ENCODE measurements at regions not wholly inside any gene's neighbourhood (a gene's known extent, or its start where the extent isn't known, plus 50 kb on each side); places are given as distances from the start of the nearest gene placed in this dataset.

DNA sequence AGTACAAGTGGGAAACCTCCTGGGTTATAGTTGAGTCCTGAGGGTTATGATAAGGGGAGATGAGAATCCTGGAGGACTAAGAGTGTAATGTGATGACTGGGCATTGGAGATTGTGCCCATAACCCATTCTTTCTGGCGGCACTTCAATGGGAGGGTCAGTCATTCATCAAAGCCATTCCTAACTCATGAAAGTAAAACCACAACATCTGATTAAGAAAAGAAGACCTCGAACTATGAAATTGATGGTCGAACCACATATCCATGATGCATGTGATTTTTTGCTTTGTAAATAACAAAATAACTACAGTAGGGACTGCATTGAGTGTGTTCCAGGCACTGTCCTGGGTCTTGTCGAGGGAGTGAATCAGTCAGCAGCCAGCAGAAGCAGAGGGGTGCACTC is 215.1 kb downstream of the SHQ1 start:
- TF ChIP-seq, protein P1, sequence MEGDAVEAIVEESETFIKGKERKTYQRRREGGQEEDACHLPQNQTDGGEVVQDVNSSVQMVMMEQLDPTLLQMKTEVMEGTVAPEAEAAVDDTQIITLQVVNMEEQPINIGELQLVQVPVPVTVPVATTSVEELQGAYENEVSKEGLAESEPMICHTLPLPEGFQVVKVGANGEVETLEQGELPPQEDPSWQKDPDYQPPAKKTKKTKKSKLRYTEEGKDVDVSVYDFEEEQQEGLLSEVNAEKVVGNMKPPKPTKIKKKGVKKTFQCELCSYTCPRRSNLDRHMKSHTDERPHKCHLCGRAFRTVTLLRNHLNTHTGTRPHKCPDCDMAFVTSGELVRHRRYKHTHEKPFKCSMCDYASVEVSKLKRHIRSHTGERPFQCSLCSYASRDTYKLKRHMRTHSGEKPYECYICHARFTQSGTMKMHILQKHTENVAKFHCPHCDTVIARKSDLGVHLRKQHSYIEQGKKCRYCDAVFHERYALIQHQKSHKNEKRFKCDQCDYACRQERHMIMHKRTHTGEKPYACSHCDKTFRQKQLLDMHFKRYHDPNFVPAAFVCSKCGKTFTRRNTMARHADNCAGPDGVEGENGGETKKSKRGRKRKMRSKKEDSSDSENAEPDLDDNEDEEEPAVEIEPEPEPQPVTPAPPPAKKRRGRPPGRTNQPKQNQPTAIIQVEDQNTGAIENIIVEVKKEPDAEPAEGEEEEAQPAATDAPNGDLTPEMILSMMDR (IDR thresholded peaks at IDR 0.05; ENCODE audit: unreplicated experiment): no peak
- no peak overlapping the region for H3K27ac Mint-ChIP-seq
- no peak overlapping the region for H3K4me3 Mint-ChIP-seq
- H3K4me1 Mint-ChIP-seq: peaks cover 25% of the 10 kb centered on the region
- H3K27me3 Mint-ChIP-seq (ENCODE audit: low read depth): no peaks in the 10 kb centered on the region
- no peaks in the 10 kb centered on the region for H3K9me3 Mint-ChIP-seq
- DNase-seq (ENCODE audit: low spot score in 2 of 2, unreplicated experiment in 2 of 2): no peak
- H3K36me3 Mint-ChIP-seq: no peaks in the 10 kb centered on the region

DNA sequence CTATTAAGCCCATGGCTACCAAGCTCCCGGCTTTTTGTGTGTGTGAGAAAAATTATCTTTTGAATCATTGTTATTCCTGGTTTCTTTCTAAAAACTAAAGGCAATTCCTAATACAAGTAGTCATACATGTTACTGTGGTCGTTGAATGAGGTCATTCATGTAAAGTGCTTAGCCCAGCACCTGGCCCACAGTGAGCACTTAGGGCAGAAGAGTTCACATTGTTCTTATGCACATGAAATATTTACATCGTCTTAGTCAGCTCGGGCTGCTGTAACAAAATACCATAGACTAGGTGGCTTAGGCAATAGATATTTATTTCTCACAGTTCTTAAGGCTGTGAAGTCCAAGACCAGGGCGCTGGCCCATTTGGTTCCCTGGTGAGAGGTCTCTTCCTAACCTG is 216.1 kb downstream of the SHQ1 start:
- Mint-ChIP-seq H3K4me3 (no peak overlapping the region), H3K27me3 (ENCODE audit: low read depth) (no peaks in the 10 kb centered on the region), H3K4me1 (peaks cover 34% of the 10 kb centered on the region), H3K27ac (no peak overlapping the region), H3K36me3 (no peaks in the 10 kb centered on the region), H3K9me3 (no peaks in the 10 kb centered on the region)
- no peak for DNase-seq (ENCODE audit: low spot score in 2 of 2, unreplicated experiment in 2 of 2)
- TF ChIP-seq, protein P1 (IDR thresholded peaks at IDR 0.05; ENCODE audit: unreplicated experiment): no peak

DNA sequence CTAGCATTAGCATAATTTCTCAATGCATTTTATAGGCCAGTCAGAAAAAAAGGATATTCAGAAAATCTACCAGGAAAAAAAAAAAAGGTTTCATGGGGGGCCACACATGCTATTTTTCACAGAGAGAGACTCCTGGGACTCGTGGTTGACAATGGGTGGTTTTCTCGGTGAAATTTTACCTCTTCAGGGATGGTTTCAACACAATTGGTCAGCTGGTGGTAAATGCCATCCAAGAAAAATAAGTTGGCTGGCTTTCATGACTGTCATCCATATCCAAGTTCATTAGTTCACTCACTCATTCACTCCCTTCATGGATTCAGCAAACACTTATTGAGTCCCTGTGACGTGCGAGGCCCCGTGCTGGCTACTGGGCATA is 217.3 kb downstream of the SHQ1 start:
- no peak for DNase-seq (ENCODE audit: low spot score in 2 of 2, unreplicated experiment in 2 of 2)
- no peak overlapping the region for H3K27ac Mint-ChIP-seq
- no peak overlapping the region for H3K4me3 Mint-ChIP-seq
- peaks cover 36% of the 10 kb centered on the region for H3K4me1 Mint-ChIP-seq
- no peaks in the 10 kb centered on the region for H3K9me3 Mint-ChIP-seq
- no peaks in the 10 kb centered on the region for H3K36me3 Mint-ChIP-seq
- H3K27me3 Mint-ChIP-seq (ENCODE audit: low read depth): no peaks in the 10 kb centered on the region
- TF ChIP-seq, protein P1 (IDR thresholded peaks at IDR 0.05; ENCODE audit: unreplicated experiment): no peak

DNA sequence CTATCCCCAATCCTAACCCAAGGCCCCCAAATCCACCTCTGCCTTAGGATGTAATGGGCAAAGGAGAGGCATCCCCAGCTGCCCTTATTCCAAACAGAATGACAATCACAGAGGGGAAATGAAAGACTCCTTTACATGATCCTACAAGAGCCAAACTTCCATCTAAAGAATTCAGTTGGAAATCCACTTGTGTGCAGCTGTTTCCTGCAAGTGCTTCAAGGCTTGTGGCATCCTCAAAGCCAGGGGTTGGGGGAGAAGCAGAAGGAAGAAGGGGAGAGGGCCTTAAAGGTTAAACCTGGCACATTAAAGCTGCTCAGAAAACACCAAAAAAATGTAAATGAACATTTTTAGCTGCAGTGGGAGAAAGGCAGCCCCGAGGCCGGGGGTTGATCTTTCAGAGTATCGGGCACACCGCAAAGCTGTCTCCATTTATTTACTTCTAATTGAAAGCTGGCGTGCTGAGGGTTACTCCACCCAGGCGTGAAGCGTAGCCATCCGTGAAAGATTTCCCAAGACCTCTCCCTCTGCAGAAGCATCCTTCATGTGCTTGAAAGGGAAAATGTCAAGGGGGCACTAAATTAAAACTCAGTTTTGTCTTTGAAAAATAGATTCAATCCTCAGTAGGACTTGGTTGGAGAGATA is 217.8 kb downstream of the SHQ1 start:
- Mint-ChIP-seq H3K27ac (no peak overlapping the region), H3K4me1 (peaks cover 38% of the 10 kb centered on the region), H3K36me3 (no peaks in the 10 kb centered on the region), H3K9me3 (no peaks in the 10 kb centered on the region), H3K4me3 (no peak overlapping the region), H3K27me3 (ENCODE audit: low read depth) (no peaks in the 10 kb centered on the region)
- TF ChIP-seq, protein P1 (IDR thresholded peaks at IDR 0.05; ENCODE audit: unreplicated experiment): no peak
- no peak for DNase-seq (ENCODE audit: low spot score in 2 of 2, unreplicated experiment in 2 of 2)

DNA sequence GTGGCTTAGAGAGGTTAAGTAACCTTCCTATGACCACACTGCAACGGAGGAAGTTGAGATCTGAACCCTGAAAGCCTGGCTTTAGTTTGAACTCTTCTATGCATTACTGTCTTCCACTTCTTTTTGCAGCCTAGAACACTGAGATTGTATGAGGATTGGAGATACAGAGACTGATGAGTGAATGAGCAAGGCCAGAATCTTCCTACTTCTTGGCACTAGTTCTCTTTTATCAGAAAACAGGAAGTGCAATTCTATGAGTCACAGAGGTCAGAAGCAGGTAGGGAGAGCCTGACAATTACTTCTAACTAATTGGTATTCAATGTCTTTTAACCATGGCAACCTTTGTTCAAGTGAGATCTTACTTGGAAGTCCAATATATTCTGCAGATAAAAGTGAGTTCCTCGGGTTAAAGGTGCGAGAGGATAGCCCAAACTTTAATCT is 219.0 kb downstream of the SHQ1 start:
- Mint-ChIP-seq H3K4me3 (no peak overlapping the region), H3K4me1 (peaks cover 44% of the 10 kb centered on the region), H3K27ac (no peak overlapping the region), H3K36me3 (no peaks in the 10 kb centered on the region), H3K27me3 (ENCODE audit: low read depth) (no peaks in the 10 kb centered on the region), H3K9me3 (no peaks in the 10 kb centered on the region)
- no peak for DNase-seq (ENCODE audit: low spot score in 2 of 2, unreplicated experiment in 2 of 2)
- TF ChIP-seq, protein P1 (IDR thresholded peaks at IDR 0.05; ENCODE audit: unreplicated experiment): no peak

DNA sequence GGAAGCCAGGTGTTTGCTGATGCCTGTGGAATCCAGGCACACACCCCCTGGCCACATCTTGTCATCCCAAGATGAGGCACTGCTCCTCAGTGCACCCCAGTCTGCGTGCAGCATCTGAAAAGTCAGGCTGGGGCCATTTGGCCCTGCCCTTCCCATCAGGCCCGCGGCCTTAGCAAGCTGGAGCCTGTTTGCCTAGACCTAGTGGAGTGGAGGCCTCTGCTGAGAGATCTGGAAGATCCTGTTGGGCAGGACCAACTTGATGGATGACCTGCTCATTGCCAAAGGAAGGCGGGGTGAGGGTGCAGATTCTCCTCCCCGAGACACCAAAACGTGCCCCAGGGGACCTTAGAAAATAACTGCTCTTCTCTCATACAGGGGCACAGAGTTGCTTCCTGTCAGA is 220.2 kb downstream of the SHQ1 start:
- no peaks in the 10 kb centered on the region for H3K36me3 Mint-ChIP-seq
- peak overlapping the region; percentile 89 for H3K27ac Mint-ChIP-seq
- TF ChIP-seq, protein P1 (IDR thresholded peaks at IDR 0.05; ENCODE audit: unreplicated experiment): no peak
- DNase-seq (ENCODE audit: low spot score in 2 of 2, unreplicated experiment in 2 of 2): peak; percentile 37 to 69
- no peaks in the 10 kb centered on the region for H3K27me3 Mint-ChIP-seq (ENCODE audit: low read depth)
- peaks cover 44% of the 10 kb centered on the region for H3K4me1 Mint-ChIP-seq
- no peaks in the 10 kb centered on the region for H3K9me3 Mint-ChIP-seq
- peak overlapping the region; percentile 13 for H3K4me3 Mint-ChIP-seq
